GM10266 (cell line): ENCODE measurements at regions not wholly inside any gene's neighbourhood (a gene's known extent, or its start where the extent isn't known, plus 50 kb on each side); places are given as distances from the start of the nearest gene placed in this dataset.

Experiments
- DNase-seq: peaks from one replicate; pipeline ENCODE4 v3.0.0; 2012; ENCODE audit errors: extremely low spot score
- CTCF ChIP-seq: IDR thresholded peaks from 2 replicates; pipeline ENCODE4 v1.5.1; 2012; ENCODE audit warnings: mild to moderate bottlenecking, low read depth; ENCODE audit not compliant: control insufficient read depth, insufficient read depth; ENCODE audit errors: missing control alignments

DNA sequence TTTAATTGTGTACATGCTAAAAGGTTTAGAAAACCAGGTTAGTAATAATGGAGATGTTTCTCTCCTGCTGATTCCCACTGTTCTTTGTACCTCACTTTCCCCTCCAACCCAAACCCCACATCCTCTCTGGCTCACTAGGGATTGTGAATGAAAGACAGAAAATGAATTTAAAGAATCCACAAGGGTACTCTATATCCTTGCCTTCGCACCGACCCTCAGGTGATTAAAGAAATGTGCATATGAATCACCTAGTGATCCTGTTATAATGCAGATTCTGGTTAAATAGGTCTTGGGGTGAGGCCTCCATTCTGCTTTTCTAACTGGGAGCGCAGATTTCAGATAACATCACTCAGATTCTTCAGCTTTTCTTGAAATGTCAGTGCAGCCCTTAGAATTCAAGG lies 84.3 kb upstream of the OTX2 start:
- no peak for TF ChIP-seq CTCF

GRCh38 chr14:56892959-56893358 lies 82.7 kb upstream of the OTX2 start:
- no peak for DNase-seq
- no peak for TF ChIP-seq CTCF

More for the DNA sequence above, 84.3 kb upstream of the OTX2 start:
- DNase-seq, result no peak

GRCh38 chr14:56891226-56891625 lies 80.9 kb upstream of the OTX2 start:
- DNase-seq, result no peak
- no peak for TF ChIP-seq CTCF

GRCh38 chr14:56889705-56890104 lies 79.4 kb upstream of the OTX2 start:
- DNase-seq, result no peak
- no peak for TF ChIP-seq CTCF

- TF ChIP-seq CTCF, result no peak
- DNase-seq, result no peak
Measured at GRCh38 chr14:56888274-56888673, 78.0 kb upstream of the OTX2 start.

- no peak for DNase-seq
- TF ChIP-seq CTCF, result no peak
Measured at GRCh38 chr14:56887216-56887615, 76.9 kb upstream of the OTX2 start.

DNA sequence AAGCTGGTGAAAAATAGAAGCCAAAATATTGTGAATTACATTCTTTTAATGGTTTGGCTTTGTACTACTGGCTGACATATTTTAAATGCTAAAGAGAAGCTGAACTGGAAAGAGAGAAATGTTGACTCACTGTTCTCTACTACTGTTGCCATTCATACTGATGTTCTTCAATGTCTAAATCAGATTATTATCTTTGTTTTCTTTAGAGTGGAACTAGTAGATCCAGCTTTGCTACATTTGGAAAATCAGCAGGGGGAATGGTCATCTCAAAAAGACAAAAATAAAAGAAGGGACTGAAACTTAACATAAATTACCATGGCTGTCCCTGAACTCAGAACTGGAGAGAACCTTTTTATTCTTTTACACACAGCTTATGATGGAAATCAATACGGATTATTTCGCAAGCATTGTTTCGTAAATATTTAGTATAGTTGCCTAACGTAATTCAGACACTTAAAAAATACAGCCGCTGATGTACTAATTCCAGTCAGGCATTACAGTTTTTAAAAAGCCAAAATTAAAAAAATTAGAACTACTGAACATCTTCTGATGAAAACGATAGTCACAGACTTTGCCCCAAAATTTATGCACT lies 76.3 kb upstream of the OTX2 start:
- no peak for TF ChIP-seq CTCF

More for the DNA sequence above, 76.3 kb upstream of the OTX2 start:
- no peak for DNase-seq
